HG03039 (cell line): ENCODE measurements at regions not wholly inside any gene's neighbourhood (a gene's known extent, or its start where the extent isn't known, plus 50 kb on each side); places are given as distances from the start of the nearest gene placed in this dataset.
"Not testable (repeated sequence)": the region's sequence is repeated elsewhere in the genome, so short reads cannot be mapped to it uniquely, and the experiment has no call there.

ENCODE experiments used
- ATAC-seq: cut with Tn5 transposase; IDR thresholded peaks from one replicate; pipeline ENCODE4 v1.9.1; 2021; ENCODE audit warnings: mild to moderate bottlenecking, moderate library complexity; ENCODE audit not compliant: unreplicated experiment

- ATAC-seq = no peak
Measured at GRCh38 chr20:60096166-60096565, 137.9 kb downstream of the CDH26 start.

DNA sequence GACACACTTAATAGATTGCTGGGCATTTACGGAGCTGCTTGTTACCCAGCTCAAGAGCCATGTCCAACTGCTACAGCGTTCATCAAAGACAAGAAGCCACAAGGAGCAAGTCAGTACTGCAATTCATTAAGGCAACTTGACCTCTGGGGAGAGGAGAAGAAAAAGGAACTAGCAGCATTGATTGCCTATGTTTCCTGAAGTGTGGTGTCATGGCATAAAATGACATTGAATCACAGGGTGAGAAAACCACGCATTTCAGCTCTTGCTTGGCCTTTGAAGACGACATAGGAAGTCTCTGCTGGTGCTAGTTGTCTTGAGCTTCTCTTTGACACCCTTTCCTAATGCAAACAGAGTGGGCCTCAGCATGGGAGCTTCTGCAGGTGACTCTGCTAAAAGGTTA, 139.1 kb downstream of the CDH26 start:
- no peak for ATAC-seq

DNA sequence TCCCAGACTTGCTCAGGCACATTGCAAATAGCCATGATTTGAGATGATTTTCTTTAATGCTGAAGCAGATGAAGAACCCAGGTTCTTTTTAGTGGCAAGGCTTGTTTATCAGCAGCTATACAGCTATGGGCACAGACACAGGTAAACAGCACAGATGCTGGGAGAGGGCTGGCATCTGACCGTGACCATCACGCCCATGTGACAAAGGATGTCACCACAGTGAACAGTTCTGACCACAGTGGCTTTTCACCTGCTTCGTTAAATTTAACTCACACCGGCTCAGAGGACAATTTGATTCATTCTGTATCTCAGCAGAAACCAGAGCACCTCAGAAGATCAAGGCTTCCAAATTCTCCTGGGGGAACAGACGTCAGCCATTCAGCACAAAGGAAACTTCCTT, 142.6 kb downstream of the CDH26 start:
- ATAC-seq = no peak

DNA sequence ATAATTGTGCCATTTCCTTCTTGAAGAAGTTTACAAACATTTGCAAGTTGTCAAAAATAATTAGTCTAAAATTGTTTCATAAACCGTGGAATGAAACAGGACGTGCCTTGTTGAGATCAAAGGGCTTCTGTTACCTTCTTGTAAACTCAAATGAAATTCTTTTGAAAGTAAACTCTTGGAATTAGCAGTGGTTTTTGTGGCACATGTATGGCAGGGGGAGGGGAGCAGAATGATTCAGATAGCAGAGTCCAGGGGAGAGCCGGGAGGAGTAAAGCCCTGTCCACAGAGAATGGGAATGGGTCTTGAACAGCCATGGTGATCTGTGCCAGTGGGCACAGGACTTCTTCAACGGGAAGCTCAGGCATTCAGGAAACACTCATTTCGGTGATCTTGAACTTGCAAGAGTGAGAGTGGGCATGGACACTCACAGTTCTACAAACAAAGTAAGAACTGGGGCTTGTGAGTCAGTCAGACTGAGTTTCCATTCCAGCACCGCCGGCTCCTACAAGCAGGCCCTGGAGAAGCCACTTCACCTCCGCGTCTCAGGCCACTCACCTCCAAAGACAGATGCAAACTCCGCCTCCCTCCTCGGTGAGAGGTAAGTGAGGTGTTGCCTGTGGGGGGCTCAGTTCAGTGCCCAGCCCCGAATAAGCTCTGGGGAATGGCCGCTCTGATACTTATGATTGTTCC, 143.1 kb downstream of the CDH26 start:
- ATAC-seq = no peak

- ATAC-seq = no peak
Measured at GRCh38 chr20:60101891-60102281, 143.7 kb downstream of the CDH26 start.

DNA sequence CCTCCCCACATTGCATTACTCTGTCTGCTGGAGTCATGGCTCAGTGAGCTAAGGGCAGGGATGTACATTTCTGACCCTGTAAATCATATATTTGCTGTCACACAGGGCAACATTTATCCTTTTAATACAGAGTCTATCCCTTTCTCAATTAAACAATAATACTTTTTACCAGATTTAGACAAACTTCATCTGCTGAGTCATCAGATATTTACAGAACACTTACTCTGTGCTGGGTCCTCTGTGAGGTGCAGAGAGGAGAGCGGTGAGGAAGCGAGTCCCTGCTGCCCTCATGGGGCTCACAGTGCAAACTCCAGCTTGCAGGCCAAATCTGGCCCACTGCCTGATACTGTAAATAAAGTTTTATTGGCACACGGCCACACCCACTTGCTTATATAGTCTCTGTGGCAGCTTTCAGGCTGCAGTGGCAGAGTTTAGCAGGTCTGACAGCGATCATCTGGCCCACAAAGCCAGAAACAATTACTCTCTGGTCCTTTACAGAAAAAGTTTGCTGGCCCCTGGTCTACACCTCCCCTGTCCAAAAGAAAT, 144.5 kb downstream of the CDH26 start:
- no peak for ATAC-seq

DNA sequence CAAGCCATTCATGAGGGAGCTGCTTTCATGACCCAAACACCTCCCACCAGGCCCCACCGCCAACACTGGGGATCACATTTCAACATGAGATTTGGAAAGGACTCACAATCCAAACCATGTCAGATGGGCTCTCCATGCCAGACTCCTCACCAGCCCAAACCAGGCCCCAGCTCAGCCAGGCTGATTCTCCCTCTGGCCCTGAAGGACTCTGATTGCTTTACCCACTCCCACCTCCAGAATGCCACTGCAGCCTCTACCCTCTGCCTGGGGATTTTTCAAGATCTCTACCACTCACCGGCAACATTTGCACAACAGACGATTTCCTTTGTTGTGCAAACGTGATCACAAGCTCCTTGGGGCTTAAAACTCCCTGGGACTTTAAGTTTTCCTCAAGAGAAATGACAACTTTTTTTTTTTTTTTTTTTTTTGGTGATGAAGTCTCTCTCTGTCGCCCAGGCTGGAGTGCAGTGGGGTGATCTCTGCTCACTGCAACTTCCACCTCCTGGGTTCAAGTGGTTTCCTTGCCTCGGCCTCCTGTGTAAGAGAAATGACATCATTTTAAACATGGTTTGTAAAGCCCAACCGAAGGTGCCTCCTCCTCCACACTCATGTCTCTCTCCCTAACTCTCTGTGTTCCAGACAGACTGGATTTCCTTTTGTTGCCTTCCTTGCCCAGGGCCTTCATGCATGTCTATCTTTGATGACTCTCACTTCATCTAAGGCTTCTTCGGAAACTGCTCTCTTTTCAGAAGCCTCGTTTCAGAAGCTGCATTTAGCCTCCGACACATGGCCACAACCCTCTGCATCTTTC, 147.0 kb downstream of the CDH26 start:
- ATAC-seq = no peak

DNA sequence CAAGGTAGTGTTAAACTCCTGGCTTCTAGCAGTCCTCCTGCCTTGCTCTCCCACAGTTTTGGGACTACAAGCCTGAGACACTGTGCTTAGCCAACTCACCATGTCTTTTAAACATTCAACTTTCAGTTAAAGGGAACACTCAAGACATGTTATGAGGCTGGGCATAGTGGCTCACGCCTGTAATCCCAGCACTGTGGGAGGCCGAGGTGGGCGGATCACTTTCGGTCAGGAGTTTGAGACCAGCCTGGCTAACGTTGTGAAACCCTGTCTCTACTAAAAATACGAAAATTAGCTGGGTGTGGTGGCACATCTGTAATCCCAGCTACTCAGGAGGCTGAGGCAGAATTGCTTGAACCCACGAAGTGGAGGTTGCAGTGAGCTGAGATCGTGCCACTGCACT, 148.0 kb downstream of the CDH26 start:
- not testable (repeated sequence) for ATAC-seq

- ATAC-seq = no peak
Measured at GRCh38 chr20:60107621-60108390, 149.6 kb downstream of the CDH26 start.

GRCh38 chr20:60108397-60108796, 150.2 kb downstream of the CDH26 start:
- no peak for ATAC-seq

- ATAC-seq = no peak
Measured at GRCh38 chr20:60113024-60113724, 155.0 kb downstream of the CDH26 start.

DNA sequence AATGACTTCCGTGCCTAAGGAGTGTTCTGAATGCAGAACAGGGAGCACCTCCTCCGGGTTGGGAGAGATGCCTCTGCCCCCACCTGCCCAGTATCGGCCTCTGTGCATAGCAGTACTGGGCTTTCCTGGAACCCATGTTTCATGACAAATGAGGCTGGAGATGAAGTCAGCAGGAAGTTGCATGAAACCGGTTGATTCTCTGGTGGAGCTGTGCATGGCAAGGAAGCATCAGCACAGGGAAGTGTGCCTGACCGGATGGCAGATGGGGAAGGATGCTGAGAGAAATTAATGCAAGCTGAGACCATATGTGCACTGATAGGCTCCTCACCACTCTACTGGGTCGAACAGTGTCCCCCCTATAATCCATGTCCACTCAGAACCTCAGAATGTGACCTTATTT, 155.5 kb downstream of the CDH26 start:
- no peak for ATAC-seq

- ATAC-seq = no peak
Measured at GRCh38 chr20:60115451-60115850, 157.2 kb downstream of the CDH26 start.

GRCh38 chr20:60116128-60116909, 158.1 kb downstream of the CDH26 start:
- peak; percentile 46 for ATAC-seq

- ATAC-seq = no peak
Measured at GRCh38 chr20:60117065-60117464, 158.8 kb downstream of the CDH26 start.

DNA sequence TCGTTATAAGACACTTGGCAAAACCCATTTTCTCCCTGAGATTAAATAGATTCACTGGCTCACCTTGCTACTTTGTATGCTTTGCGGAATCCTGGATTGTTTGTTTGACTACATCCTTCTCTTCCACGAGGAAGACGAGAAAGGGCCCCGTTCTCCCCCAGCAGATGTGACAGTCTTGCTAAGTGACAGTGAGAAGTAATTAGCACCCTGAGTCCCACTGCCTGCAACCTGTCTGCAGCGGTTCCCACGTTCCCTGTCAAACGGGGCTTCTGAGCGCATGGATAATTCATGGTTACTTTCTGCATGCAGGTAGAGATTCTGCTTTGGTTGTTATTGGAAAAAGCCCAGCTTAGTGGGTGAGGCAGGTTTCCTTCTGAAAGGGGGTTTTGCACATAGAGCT, 163.7 kb downstream of the CDH26 start:
- no peak for ATAC-seq

- no peak for ATAC-seq
Measured at GRCh38 chr20:60122671-60123070, 164.4 kb downstream of the CDH26 start.

DNA sequence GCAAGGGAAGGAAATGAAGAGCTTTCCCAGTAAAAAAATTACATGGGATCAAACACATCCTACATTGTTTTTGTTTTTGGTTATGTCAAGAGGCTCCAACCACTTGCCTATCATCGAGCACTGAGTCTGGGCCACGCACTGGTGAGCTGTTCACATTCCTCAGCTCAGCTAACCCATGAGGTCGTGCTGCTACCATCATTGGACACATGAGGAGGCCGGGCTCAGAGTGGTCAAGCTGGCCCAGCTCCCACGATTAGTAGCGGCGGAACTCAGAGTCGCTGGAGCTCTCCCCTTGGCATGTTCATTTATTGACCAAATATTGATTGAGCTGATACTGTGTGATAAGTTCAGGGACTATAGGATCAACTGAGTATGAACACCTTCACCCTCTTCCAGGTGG, 164.9 kb downstream of the CDH26 start:
- no peak for ATAC-seq

DNA sequence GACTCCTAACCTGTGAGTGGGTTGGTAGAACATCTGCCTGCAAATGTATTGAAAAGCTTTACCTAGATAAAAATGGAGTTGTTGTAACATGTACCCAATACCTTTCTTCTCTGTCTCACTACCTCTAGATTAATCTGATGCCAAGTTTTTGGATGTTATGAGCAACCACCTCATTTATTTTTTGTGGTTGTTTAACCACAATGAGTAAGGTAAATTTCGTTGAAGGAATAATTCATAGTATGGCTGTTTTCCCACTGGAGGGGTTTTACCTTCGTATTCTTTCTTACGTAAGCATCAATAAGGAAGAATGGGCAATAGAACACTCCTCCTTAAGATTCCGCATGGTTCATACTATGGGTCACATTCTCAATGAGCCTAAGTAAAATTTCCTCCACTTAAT, 165.4 kb downstream of the CDH26 start:
- ATAC-seq = no peak

- ATAC-seq = no peak
Measured at GRCh38 chr20:60124776-60125381, 166.7 kb downstream of the CDH26 start.
